Endothelial cell of hepatic sinusoid (primary cell): ENCODE measurements at regions not wholly inside any gene's neighbourhood (a gene's known extent, or its start where the extent isn't known, plus 50 kb on each side); places are given as distances from the start of the nearest gene placed in this dataset.
"Not testable (repeated sequence)": the region's sequence is repeated elsewhere in the genome, so short reads cannot be mapped to it uniquely, and the experiment has no call there.

Experiments
- in situ Hi-C: cut with HindIII; loops from 2 replicates; pipeline ENCODE4 v1.10.0; 2017; ENCODE audit warnings: low sequenced_read_pairs

GRCh38 chr2:154507186-154507585, 191.3 kb upstream of the KCNJ3 start:
- in situ Hi-C loops: no loop called here

- in situ Hi-C loops: no loop called here
Observed at GRCh38 chr2:154518872-154519271, 179.6 kb upstream of the KCNJ3 start.

GRCh38 chr2:154520951-154521350, 177.5 kb upstream of the KCNJ3 start:
- in situ Hi-C loops: not testable (repeated sequence)

GRCh38 chr2:154526234-154526633, 172.3 kb upstream of the KCNJ3 start:
- in situ Hi-C loops: no loop called here

GRCh38 chr2:154527962-154528361, 170.5 kb upstream of the KCNJ3 start:
- in situ Hi-C loops: no loop called here

- in situ Hi-C loops: no loop called here
Observed at GRCh38 chr2:154532004-154532403, 166.5 kb upstream of the KCNJ3 start.

GRCh38 chr2:154532763-154533162, 165.7 kb upstream of the KCNJ3 start:
- in situ Hi-C loops: no loop called here

- in situ Hi-C loops: no loop called here
Observed at GRCh38 chr2:154533300-154533940, 165.1 kb upstream of the KCNJ3 start.

GRCh38 chr2:154537024-154537423, 161.5 kb upstream of the KCNJ3 start:
- in situ Hi-C loops: no loop called here

- in situ Hi-C loops: no loop called here
Observed at GRCh38 chr2:154537843-154538450, 160.5 kb upstream of the KCNJ3 start.

GRCh38 chr2:154546341-154546740, 152.2 kb upstream of the KCNJ3 start:
- in situ Hi-C loops: no loop called here

- in situ Hi-C loops: no loop called here
Observed at GRCh38 chr2:154549869-154550268, 148.6 kb upstream of the KCNJ3 start.

- in situ Hi-C loops: no loop called here
Observed at GRCh38 chr2:154551649-154552048, 146.8 kb upstream of the KCNJ3 start.

- in situ Hi-C loops: no loop called here
Observed at GRCh38 chr2:154554046-154554445, 144.4 kb upstream of the KCNJ3 start.

- in situ Hi-C loops: no loop called here
Observed at GRCh38 chr2:154555710-154556109, 142.8 kb upstream of the KCNJ3 start.

GRCh38 chr2:154556146-154556545, 142.3 kb upstream of the KCNJ3 start:
- in situ Hi-C loops: no loop called here

GRCh38 chr2:154556607-154557006, 141.9 kb upstream of the KCNJ3 start:
- in situ Hi-C loops: no loop called here

- in situ Hi-C loops: no loop called here
Observed at GRCh38 chr2:154557906-154558305, 140.6 kb upstream of the KCNJ3 start.

- in situ Hi-C loops: no loop called here
Observed at GRCh38 chr2:154565433-154565832, 133.1 kb upstream of the KCNJ3 start.

GRCh38 chr2:154568413-154568812, 130.1 kb upstream of the KCNJ3 start:
- in situ Hi-C loops: no loop called here

GRCh38 chr2:154570501-154570900, 128.0 kb upstream of the KCNJ3 start:
- in situ Hi-C loops: no loop called here

- in situ Hi-C loops: not testable (repeated sequence)
Observed at GRCh38 chr2:154576699-154577098, 121.8 kb upstream of the KCNJ3 start.

- in situ Hi-C loops: no loop called here
Observed at GRCh38 chr2:154577390-154577789, 121.1 kb upstream of the KCNJ3 start.
